Activated naive CD4-positive, alpha-beta T cell treated with anti-CD3 and anti-CD28 coated beads, Interleukin-2, amount 50 U/mL, for 16 hours (primary cell): ENCODE measurements at regions not wholly inside any gene's neighbourhood (a gene's known extent, or its start where the extent isn't known, plus 50 kb on each side); places are given as distances from the start of the nearest gene placed in this dataset.

Experiments
- DNase-seq: peaks from one replicate; pipeline ENCODE4 v3.0.0-alpha.2; 2020

DNA sequence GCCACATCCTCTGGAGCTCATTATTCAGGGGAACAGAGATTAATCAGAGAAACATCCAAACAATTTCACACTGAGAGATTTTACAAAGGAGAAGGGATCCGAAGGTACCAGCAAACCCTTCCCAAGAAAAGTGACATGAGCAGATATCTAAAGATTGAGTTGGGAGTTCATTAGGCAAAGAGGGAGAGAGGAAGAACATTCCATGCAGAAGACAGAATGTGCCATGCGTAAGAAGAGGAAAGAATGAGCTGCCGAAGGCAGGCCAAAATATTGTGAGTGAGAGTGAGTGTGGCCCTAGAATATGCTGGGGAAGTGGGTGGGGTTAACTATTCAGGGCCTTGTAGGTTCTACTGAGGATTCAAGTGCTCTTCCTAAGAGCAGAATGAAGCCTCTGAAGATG, 50.0 kb upstream of the LYVE1 start:
- no peak for DNase-seq
